ENCODE measurements at regions not wholly inside any gene's neighbourhood (a gene's known extent, or its start where the extent isn't known, plus 50 kb on each side); places are given as distances from the start of the nearest gene placed in this dataset.

GRCh38 chr7:116417593-116418345 lies 81.8 kb upstream of the CAV2 start (continued):
- TF ChIP-seq, protein P1, sequence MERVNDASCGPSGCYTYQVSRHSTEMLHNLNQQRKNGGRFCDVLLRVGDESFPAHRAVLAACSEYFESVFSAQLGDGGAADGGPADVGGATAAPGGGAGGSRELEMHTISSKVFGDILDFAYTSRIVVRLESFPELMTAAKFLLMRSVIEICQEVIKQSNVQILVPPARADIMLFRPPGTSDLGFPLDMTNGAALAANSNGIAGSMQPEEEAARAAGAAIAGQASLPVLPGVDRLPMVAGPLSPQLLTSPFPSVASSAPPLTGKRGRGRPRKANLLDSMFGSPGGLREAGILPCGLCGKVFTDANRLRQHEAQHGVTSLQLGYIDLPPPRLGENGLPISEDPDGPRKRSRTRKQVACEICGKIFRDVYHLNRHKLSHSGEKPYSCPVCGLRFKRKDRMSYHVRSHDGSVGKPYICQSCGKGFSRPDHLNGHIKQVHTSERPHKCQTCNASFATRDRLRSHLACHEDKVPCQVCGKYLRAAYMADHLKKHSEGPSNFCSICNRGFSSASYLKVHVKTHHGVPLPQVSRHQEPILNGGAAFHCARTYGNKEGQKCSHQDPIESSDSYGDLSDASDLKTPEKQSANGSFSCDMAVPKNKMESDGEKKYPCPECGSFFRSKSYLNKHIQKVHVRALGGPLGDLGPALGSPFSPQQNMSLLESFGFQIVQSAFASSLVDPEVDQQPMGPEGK (CRISPR knock-in tag; IDR thresholded peaks at IDR 0.05; ENCODE audit: borderline replicate concordance), result no peak
- TF ChIP-seq HNRNPL (IDR thresholded peaks at IDR 0.05; ENCODE audit: low read depth, low read length) (no peak), CEBPB (tag; IDR thresholded peaks at IDR 0.05) (no peak), FOSL1 (tag; conservative IDR thresholded peaks at IDR 0.05) (peak; percentile 57; the same call in 1 of the 2 replicates), ZBTB2 (IDR thresholded peaks at IDR 0.05) (peak; percentile 81), C11orf30 (IDR thresholded peaks at IDR 0.05; ENCODE audit: low read depth) (peak; percentile 57), XRCC3 (IDR thresholded peaks at IDR 0.05) (no peak), NCOA4 (IDR thresholded peaks at IDR 0.05; ENCODE audit: partially characterized antibody) (peak; percentile 52), ZNF696 (CRISPR knock-in tag; conservative IDR thresholded peaks at IDR 0.05) (no peak), ZNF445 (CRISPR knock-in tag; IDR thresholded peaks at IDR 0.05; ENCODE audit: low read depth) (no peak), RBM34 (IDR thresholded peaks at IDR 0.05; ENCODE audit: borderline replicate concordance, insufficient read depth, low read length) (no peak), GABPA (tag; conservative IDR thresholded peaks at IDR 0.05; ENCODE audit: low read depth) (no peak), BRD4 (IDR thresholded peaks at IDR 0.05) (no peak)
- TF ChIP-seq, protein P2, sequence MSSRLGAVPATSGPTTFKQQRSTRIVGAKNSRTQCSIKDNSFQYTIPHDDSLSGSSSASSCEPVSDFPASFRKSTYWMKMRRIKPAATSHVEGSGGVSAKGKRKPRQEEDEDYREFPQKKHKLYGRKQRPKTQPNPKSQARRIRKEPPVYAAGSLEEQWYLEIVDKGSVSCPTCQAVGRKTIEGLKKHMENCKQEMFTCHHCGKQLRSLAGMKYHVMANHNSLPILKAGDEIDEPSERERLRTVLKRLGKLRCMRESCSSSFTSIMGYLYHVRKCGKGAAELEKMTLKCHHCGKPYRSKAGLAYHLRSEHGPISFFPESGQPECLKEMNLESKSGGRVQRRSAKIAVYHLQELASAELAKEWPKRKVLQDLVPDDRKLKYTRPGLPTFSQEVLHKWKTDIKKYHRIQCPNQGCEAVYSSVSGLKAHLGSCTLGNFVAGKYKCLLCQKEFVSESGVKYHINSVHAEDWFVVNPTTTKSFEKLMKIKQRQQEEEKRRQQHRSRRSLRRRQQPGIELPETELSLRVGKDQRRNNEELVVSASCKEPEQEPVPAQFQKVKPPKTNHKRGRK (tag; IDR thresholded peaks at IDR 0.05), result no peak
- TF ChIP-seq, protein P3, sequence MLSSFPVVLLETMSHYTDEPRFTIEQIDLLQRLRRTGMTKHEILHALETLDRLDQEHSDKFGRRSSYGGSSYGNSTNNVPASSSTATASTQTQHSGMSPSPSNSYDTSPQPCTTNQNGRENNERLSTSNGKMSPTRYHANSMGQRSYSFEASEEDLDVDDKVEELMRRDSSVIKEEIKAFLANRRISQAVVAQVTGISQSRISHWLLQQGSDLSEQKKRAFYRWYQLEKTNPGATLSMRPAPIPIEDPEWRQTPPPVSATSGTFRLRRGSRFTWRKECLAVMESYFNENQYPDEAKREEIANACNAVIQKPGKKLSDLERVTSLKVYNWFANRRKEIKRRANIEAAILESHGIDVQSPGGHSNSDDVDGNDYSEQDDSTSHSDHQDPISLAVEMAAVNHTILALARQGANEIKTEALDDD (IDR thresholded peaks at IDR 0.05), result no peak
- TF ChIP-seq, protein P4, sequence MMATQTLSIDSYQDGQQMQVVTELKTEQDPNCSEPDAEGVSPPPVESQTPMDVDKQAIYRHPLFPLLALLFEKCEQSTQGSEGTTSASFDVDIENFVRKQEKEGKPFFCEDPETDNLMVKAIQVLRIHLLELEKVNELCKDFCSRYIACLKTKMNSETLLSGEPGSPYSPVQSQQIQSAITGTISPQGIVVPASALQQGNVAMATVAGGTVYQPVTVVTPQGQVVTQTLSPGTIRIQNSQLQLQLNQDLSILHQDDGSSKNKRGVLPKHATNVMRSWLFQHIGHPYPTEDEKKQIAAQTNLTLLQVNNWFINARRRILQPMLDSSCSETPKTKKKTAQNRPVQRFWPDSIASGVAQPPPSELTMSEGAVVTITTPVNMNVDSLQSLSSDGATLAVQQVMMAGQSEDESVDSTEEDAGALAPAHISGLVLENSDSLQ (IDR thresholded peaks at IDR 0.05), result peak; percentile 56
- TF ChIP-seq, protein P5, sequence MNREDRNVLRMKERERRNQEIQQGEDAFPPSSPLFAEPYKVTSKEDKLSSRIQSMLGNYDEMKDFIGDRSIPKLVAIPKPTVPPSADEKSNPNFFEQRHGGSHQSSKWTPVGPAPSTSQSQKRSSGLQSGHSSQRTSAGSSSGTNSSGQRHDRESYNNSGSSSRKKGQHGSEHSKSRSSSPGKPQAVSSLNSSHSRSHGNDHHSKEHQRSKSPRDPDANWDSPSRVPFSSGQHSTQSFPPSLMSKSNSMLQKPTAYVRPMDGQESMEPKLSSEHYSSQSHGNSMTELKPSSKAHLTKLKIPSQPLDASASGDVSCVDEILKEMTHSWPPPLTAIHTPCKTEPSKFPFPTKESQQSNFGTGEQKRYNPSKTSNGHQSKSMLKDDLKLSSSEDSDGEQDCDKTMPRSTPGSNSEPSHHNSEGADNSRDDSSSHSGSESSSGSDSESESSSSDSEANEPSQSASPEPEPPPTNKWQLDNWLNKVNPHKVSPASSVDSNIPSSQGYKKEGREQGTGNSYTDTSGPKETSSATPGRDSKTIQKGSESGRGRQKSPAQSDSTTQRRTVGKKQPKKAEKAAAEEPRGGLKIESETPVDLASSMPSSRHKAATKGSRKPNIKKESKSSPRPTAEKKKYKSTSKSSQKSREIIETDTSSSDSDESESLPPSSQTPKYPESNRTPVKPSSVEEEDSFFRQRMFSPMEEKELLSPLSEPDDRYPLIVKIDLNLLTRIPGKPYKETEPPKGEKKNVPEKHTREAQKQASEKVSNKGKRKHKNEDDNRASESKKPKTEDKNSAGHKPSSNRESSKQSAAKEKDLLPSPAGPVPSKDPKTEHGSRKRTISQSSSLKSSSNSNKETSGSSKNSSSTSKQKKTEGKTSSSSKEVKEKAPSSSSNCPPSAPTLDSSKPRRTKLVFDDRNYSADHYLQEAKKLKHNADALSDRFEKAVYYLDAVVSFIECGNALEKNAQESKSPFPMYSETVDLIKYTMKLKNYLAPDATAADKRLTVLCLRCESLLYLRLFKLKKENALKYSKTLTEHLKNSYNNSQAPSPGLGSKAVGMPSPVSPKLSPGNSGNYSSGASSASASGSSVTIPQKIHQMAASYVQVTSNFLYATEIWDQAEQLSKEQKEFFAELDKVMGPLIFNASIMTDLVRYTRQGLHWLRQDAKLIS (CRISPR knock-in tag; IDR thresholded peaks at IDR 0.05), result 0 out of 2 replicates have a peak, but pooled peaks have one; percentile 39

All from K562 (cell line).